Nephron (organoid): ENCODE measurements at regions not wholly inside any gene's neighbourhood (a gene's known extent, or its start where the extent isn't known, plus 50 kb on each side); places are given as distances from the start of the nearest gene placed in this dataset.

Experiments
- H3K27ac Mint-ChIP-seq, 3 experiments: 2 replicates each; pipeline ENCODE4 v1.8.0; 2020; ENCODE audit warnings: mixed read lengths in 3 of 3, mild to moderate bottlenecking in 2 of 3, moderate library complexity in 1 of 3
- H3K27me3 Mint-ChIP-seq: 2 replicates; pipeline ENCODE4 v1.8.0; 2021; ENCODE audit warnings: low read depth, mild to moderate bottlenecking, moderate library complexity, mixed read lengths
- H3K36me3 Mint-ChIP-seq: 2 replicates; pipeline ENCODE4 v1.8.0; 2020; ENCODE audit warnings: low read depth, mixed read lengths
- H3K4me1 Mint-ChIP-seq: 2 replicates; pipeline ENCODE4 v1.8.0; 2020; ENCODE audit warnings: mixed read lengths
- H3K4me3 Mint-ChIP-seq, 3 experiments: 2 replicates each; pipeline ENCODE4 v1.8.0; 2020; ENCODE audit warnings: mild to moderate bottlenecking in 3 of 3, mixed read lengths in 3 of 3, moderate library complexity in 2 of 3
- H3K9me3 Mint-ChIP-seq: 2 replicates; pipeline ENCODE4 v1.8.0; 2020; ENCODE audit warnings: mixed read lengths
- CTCF ChIP-seq, 3 experiments: fragments of 200-600 bp; sonication (generic); IDR thresholded peaks; one replicate each; pipeline ENCODE4 v1.5.0; 2021; ENCODE audit warnings: antibody characterized with exemption in 3 of 3; ENCODE audit not compliant: unreplicated experiment in 3 of 3

- Mint-ChIP-seq H3K36me3 (no peaks in the 10 kb centered on the region), H3K4me3 (no peak overlapping the region)
These were observed 283.2 kb upstream of the KCNH8 start for GRCh38 chr3:18864933-18865731.

GRCh38 chr3:18862077-18862476 is 286.2 kb upstream of the KCNH8 start:
- Mint-ChIP-seq H3K9me3 (no peaks in the 10 kb centered on the region), H3K4me1 (no peaks in the 10 kb centered on the region), H3K27ac (no peak overlapping the region), H3K27me3 (no peaks in the 10 kb centered on the region), H3K4me3 (no peak overlapping the region), H3K36me3 (no peaks in the 10 kb centered on the region)
- TF ChIP-seq CTCF (IDR thresholded peaks at IDR 0.05; ENCODE audit: unreplicated experiment in 3 of 3), result no peak

More at GRCh38 chr3:18864933-18865731, 283.2 kb upstream of the KCNH8 start:
- H3K4me1 Mint-ChIP-seq, result no peaks in the 10 kb centered on the region
- no peak for TF ChIP-seq CTCF (IDR thresholded peaks at IDR 0.05; ENCODE audit: unreplicated experiment in 3 of 3)
- no peak overlapping the region for H3K27ac Mint-ChIP-seq
- H3K27me3 Mint-ChIP-seq, result no peaks in the 10 kb centered on the region
- no peaks in the 10 kb centered on the region for H3K9me3 Mint-ChIP-seq

- Mint-ChIP-seq H3K36me3 (no peaks in the 10 kb centered on the region), H3K9me3 (no peaks in the 10 kb centered on the region), H3K4me1 (no peaks in the 10 kb centered on the region), H3K4me3 (no peak overlapping the region), H3K27me3 (no peaks in the 10 kb centered on the region), H3K27ac (no peak overlapping the region)
- no peak for TF ChIP-seq CTCF (IDR thresholded peaks at IDR 0.05; ENCODE audit: unreplicated experiment in 3 of 3)
These were observed 287.2 kb upstream of the KCNH8 start for GRCh38 chr3:18861137-18861536.

GRCh38 chr3:18853269-18853668 is 295.0 kb upstream of the KCNH8 start:
- Mint-ChIP-seq H3K9me3 (no peaks in the 10 kb centered on the region), H3K27me3 (peaks cover 3% of the 10 kb centered on the region), H3K27ac (no peak overlapping the region), H3K36me3 (no peaks in the 10 kb centered on the region), H3K4me1 (no peaks in the 10 kb centered on the region), H3K4me3 (no peak overlapping the region)
- no peak for TF ChIP-seq CTCF (IDR thresholded peaks at IDR 0.05; ENCODE audit: unreplicated experiment in 3 of 3)

GRCh38 chr3:18847583-18848197 is 300.6 kb upstream of the KCNH8 start:
- Mint-ChIP-seq H3K4me3 (no peak overlapping the region), H3K36me3 (no peaks in the 10 kb centered on the region), H3K9me3 (no peaks in the 10 kb centered on the region), H3K4me1 (no peaks in the 10 kb centered on the region), H3K27ac (no peak overlapping the region), H3K27me3 (peaks cover 3% of the 10 kb centered on the region)
- TF ChIP-seq CTCF (IDR thresholded peaks at IDR 0.05; ENCODE audit: unreplicated experiment in 3 of 3), result peak; percentile 20 to 48 (median 25)

- H3K27ac Mint-ChIP-seq, result no peak overlapping the region
- H3K4me1 Mint-ChIP-seq, result no peaks in the 10 kb centered on the region
- no peaks in the 10 kb centered on the region for H3K27me3 Mint-ChIP-seq
- H3K9me3 Mint-ChIP-seq, result no peaks in the 10 kb centered on the region
- H3K36me3 Mint-ChIP-seq, result no peaks in the 10 kb centered on the region
- no peak overlapping the region for H3K4me3 Mint-ChIP-seq
- no peak for TF ChIP-seq CTCF (IDR thresholded peaks at IDR 0.05; ENCODE audit: unreplicated experiment in 3 of 3)
These were observed 304.3 kb upstream of the KCNH8 start for GRCh38 chr3:18843983-18844382.
